Psoas muscle (tissue), 7 donors: ENCODE measurements at regions not wholly inside any gene's neighbourhood (a gene's known extent, or its start where the extent isn't known, plus 50 kb on each side); places are given as distances from the start of the nearest gene placed in this dataset.

Experiments used
- ATAC-seq, 4 donors: fragments of 200-7000 bp; cut with Tn5 transposase; one replicate each; pipeline ENCODE4 v1.9.1; 2020; ENCODE audit warnings: moderate library complexity in 3 of 4, mild to moderate bottlenecking in 2 of 4
- DNase-seq, 2 donors: peaks; one replicate each; pipeline ENCODE4 v3.0.0-alpha.2; 2020
- H3K27ac ChIP-seq: fragments of 200-600 bp; one replicate; pipeline ENCODE4 v1.8.0; 2022
- H3K27me3 ChIP-seq, 3 donors: fragments of 200-600 bp in 1 of 3; one replicate each; pipeline versions ENCODE4 v1.6.1 to v1.8.0; 2013 to 2022; ENCODE audit warnings: low read length in 2 of 3, mild to moderate bottlenecking in 2 of 3, moderate library complexity in 1 of 3; ENCODE audit not compliant: insufficient read depth in 3 of 3
- H3K36me3 ChIP-seq, 2 donors: fragments of 200-600 bp in 1 of 2; one replicate each; pipeline versions ENCODE4 v1.6.1 to v1.8.0; 2013 to 2022; ENCODE audit warnings: low read depth in 1 of 2, mild to moderate bottlenecking in 1 of 2, moderate library complexity in 1 of 2; ENCODE audit not compliant: insufficient read depth in 1 of 2
- H3K4me1 ChIP-seq: fragments of 200-600 bp; one replicate; pipeline ENCODE4 v1.8.0; 2022
- H3K4me3 ChIP-seq: fragments of 200-600 bp; one replicate; pipeline ENCODE4 v1.8.0; 2022; ENCODE audit warnings: mild to moderate bottlenecking
- H3K9me3 ChIP-seq: fragments of 200-600 bp; one replicate; pipeline ENCODE4 v1.8.0; 2022
- CTCF ChIP-seq: fragments of 200-600 bp; IDR thresholded peaks from one replicate; pipeline ENCODE4 v1.8.0; 2022; ENCODE audit warnings: antibody characterized with exemption
- WGBS, 3 donors: extraction: QIAGEN DNeasy Blood & Tissue Kit; methylation state at CpG; one replicate each; pipeline versions ENCODE4 v1.1.6 to v1.1.7; 2013; 5-methylcytosine and 5-hydroxymethylcytosine counted together
- intact Hi-C, 2 donors: fragments of 100-400 bp; cut with DNase I; formaldehyde crosslinking; loops; one replicate each; pipeline versions ENCODE4 v1.11.0 to v1.14.2; 2022
- donor health status: healthy with polysubstance abuse.
- donor health status: DM: no; HTN: no; CAD: no; lungs with moderate emphysema.
- donor health status: Bipolar disorder and iron deficiency.
- donor health status: healthy.
- donor health status: DM: yes; HTN: yes; CAD: no.
- donor health status: DM: no; HTN: no; CAD: no.
- donor health status: DM: yes; HTN: yes; CAD: no.

DNA sequence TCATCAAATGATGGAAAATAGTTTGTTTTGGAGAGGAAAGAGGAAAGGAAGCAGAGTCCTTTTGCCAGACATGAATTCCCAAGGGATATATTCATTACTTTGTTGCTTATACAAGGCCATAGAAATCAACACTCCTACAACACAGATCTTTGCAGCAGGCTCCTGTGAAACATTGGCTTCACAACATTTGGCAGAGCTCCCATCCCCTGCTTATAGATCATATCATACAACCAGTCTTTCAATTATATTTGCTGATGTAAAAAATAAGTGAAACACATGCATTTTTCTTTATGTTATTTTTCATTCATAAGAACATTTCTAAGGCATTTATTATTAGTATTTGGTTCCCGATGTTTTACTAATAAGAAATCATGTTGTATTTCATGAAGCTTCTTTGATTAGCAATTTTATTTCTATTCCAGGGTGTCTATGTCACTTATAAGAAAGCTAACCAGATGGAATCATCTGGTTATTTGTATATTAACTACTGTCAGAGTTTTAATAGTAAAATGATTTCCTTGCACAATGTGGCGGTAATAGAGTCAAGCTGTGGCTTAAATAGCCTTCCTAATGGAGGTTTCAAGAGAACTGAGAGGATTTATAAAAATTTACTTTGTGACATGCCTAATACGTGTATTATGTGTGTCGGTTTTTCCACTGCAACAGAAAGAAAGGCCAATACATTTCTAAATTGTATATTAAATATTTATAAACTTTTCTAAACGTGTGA, 470.3 kb upstream of the NCAM2 start:
- H3K4me3 ChIP-seq: no peak overlapping the region
- H3K36me3 ChIP-seq: no peaks in the 10 kb centered on the region
- no peaks in the 10 kb centered on the region for H3K4me1 ChIP-seq
- intact Hi-C loops: no loop called here
- no peak overlapping the region for H3K27ac ChIP-seq
- H3K27me3 ChIP-seq: no peaks in the 10 kb centered on the region
- 73 to 76% (median 75%) methylated on average over 5 of the region's 5 CpGs for WGBS, 3 donors
- ATAC-seq (no peak), DNase-seq (no peak)
- no peak for TF ChIP-seq CTCF
- no peaks in the 10 kb centered on the region for H3K9me3 ChIP-seq

DNA sequence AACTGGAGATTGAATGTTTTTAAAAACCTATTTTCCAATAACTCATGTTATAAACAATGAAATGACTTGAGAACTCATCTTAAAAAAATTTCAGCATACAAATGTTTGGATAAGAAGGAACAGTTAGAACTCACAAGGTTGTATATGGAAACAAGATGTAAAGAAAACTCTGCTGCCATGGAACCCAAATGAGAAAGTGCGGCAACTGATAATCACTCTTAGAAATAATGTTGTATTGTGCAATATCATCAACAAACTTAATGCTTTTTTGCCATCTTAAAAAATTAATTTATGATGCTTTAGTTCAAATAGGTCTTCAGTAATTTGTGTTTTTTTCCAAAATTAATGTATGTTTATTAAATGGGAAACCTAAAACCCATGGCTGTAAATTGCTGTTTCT, 461.1 kb upstream of the NCAM2 start:
- 93 to 100% (median 99%) methylated on average over 1 of the region's 1 CpG for WGBS, 3 donors
- intact Hi-C loops: no loop called here

GRCh38 chr21:20538039-20538658, 460.1 kb upstream of the NCAM2 start:
- Histone ChIP-seq H3K9me3 (no peaks in the 10 kb centered on the region), H3K27ac (no peak overlapping the region), H3K36me3 (no peaks in the 10 kb centered on the region), H3K4me1 (no peaks in the 10 kb centered on the region), H3K27me3 (no peaks in the 10 kb centered on the region), H3K4me3 (no peak overlapping the region)
- no peak for ATAC-seq
- WGBS, 3 donors: 70 to 79% (median 77%) methylated on average over 4 to 5 of the region's 5 CpGs
- DNase-seq: no peak
- TF ChIP-seq CTCF: no peak
- intact Hi-C loops: no loop called here

More for the DNA sequence above, 461.1 kb upstream of the NCAM2 start:
- Histone ChIP-seq H3K4me3 (no peak overlapping the region), H3K27ac (no peak overlapping the region), H3K9me3 (no peaks in the 10 kb centered on the region), H3K36me3 (no peaks in the 10 kb centered on the region), H3K27me3 (no peaks in the 10 kb centered on the region), H3K4me1 (no peaks in the 10 kb centered on the region)
- ATAC-seq (no peak), DNase-seq (no peak)
- no peak for TF ChIP-seq CTCF

GRCh38 chr21:20545454-20545853, 452.8 kb upstream of the NCAM2 start:
- H3K27ac ChIP-seq: no peak overlapping the region
- no peaks in the 10 kb centered on the region for H3K27me3 ChIP-seq
- ATAC-seq (no peak), DNase-seq (no peak)
- intact Hi-C loops: no loop called here
- TF ChIP-seq CTCF: no peak
- no peaks in the 10 kb centered on the region for H3K36me3 ChIP-seq
- WGBS, 3 donors: 86 to 90% (median 88%) methylated on average over 10 of the region's 10 CpGs
- H3K4me3 ChIP-seq: no peak overlapping the region
- no peaks in the 10 kb centered on the region for H3K4me1 ChIP-seq
- H3K9me3 ChIP-seq: no peaks in the 10 kb centered on the region
